WTC11 (cell line): ENCODE measurements at regions not wholly inside any gene's neighbourhood (a gene's known extent, or its start where the extent isn't known, plus 50 kb on each side); places are given as distances from the start of the nearest gene placed in this dataset.

Experiments
- ATAC-seq: fragments of 200-7000 bp; cut with Tn5 transposase; 2 replicates; pipeline ENCODE4 v1.10.0; 2021; ENCODE audit warnings: mild to moderate bottlenecking, moderate library complexity
- CTCF ChIA-PET: fragments of 300-600 bp; sonication (Branson Sonifier 250); formaldehyde crosslinking; loops from one replicate; lab custom pipeline; 2021; ENCODE audit warnings: antibody characterized with exemption; lab: Charles Lee
- POLR2A ChIA-PET: fragments of 350-600 bp; sonication (Branson Sonifier 250); formaldehyde crosslinking; loops from one replicate; lab custom pipeline; 2021; ENCODE audit warnings: antibody characterized with exemption; lab: Charles Lee
- DNase-seq: peaks from one replicate; pipeline ENCODE4 v3.0.0; 2021; ENCODE audit warnings: low spot score
- H3K27ac Mint-ChIP-seq: 2 replicates; pipeline ENCODE4 v1.8.0; 2021; ENCODE audit warnings: mixed read lengths
- H3K27me3 Mint-ChIP-seq: 2 replicates; pipeline ENCODE4 v1.8.0; 2021; ENCODE audit warnings: low read depth, mild to moderate bottlenecking, moderate library complexity, mixed read lengths
- H3K36me3 Mint-ChIP-seq: 2 replicates; pipeline ENCODE4 v1.8.0; 2021; ENCODE audit warnings: mixed read lengths
- H3K4me1 Mint-ChIP-seq: 2 replicates; pipeline ENCODE4 v1.8.0; 2022; ENCODE audit warnings: mixed read lengths
- H3K4me3 Mint-ChIP-seq: 2 replicates; pipeline ENCODE4 v1.8.0; 2021; ENCODE audit warnings: mild to moderate bottlenecking, moderate library complexity, mixed read lengths
- H3K9me3 Mint-ChIP-seq: 2 replicates; pipeline ENCODE4 v1.8.0; 2021; ENCODE audit warnings: mixed read lengths
- ARID4B ChIP-seq: sonication (generic); formaldehyde crosslinking; IDR thresholded peaks from 2 replicates; pipeline ENCODE4 v1.8.0; 2023; ENCODE audit warnings: missing genetic modification reagents, mild to moderate bottlenecking, borderline replicate concordance
- CTCF ChIP-seq: fragments of 200-600 bp; IDR thresholded peaks from 2 replicates; pipeline ENCODE4 v1.8.0; 2022; ENCODE audit warnings: antibody characterized with exemption
- ERG ChIP-seq: fragments of 250-450 bp; sonication (Bioruptor Pico); IDR thresholded peaks from 2 replicates; pipeline ENCODE4 v1.8.0; 2021; ENCODE audit warnings: mild to moderate bottlenecking
- ETV6 ChIP-seq: sonication (generic); formaldehyde crosslinking; IDR thresholded peaks from 2 replicates; pipeline ENCODE4 v1.8.1; 2022; ENCODE audit warnings: mild to moderate bottlenecking, missing genetic modification reagents
- GTF2I ChIP-seq: fragments of 250-450 bp; sonication (Bioruptor Pico); conservative IDR thresholded peaks from 2 replicates; pipeline ENCODE4 v1.4.0; 2021; ENCODE audit warnings: mild to moderate bottlenecking
- KAT7 ChIP-seq: sonication (generic); formaldehyde crosslinking; IDR thresholded peaks from 2 replicates; pipeline ENCODE4 v1.8.1; 2023; ENCODE audit warnings: missing genetic modification reagents, mild to moderate bottlenecking, borderline replicate concordance
- NFATC4 ChIP-seq: fragments of 250-450 bp; sonication (Bioruptor Pico); IDR thresholded peaks from 2 replicates; pipeline ENCODE4 v1.9.0; 2021; ENCODE audit warnings: mild to moderate bottlenecking
- NFE2L1 ChIP-seq: sonication (generic); formaldehyde crosslinking; IDR thresholded peaks from 2 replicates; pipeline ENCODE4 v1.8.1; 2023; ENCODE audit warnings: missing genetic modification reagents
- NR1H2 ChIP-seq: sonication (generic); formaldehyde crosslinking; IDR thresholded peaks from 2 replicates; pipeline ENCODE4 v1.9.0; 2021; ENCODE audit warnings: mild to moderate bottlenecking, moderate library complexity, missing genetic modification reagents
- RORB ChIP-seq: fragments of 250-450 bp; sonication (Bioruptor Pico); IDR thresholded peaks from 2 replicates; pipeline ENCODE4 v1.9.0; 2021; ENCODE audit warnings: mild to moderate bottlenecking
- SMAD3 ChIP-seq: sonication (generic); formaldehyde crosslinking; IDR thresholded peaks from 2 replicates; pipeline ENCODE4 v1.8.0; 2022; ENCODE audit warnings: missing genetic modification reagents, mild to moderate bottlenecking, borderline replicate concordance
- TEAD4 ChIP-seq: sonication (generic); formaldehyde crosslinking; IDR thresholded peaks from 2 replicates; pipeline ENCODE4 v1.8.0; 2022; ENCODE audit warnings: mild to moderate bottlenecking, missing genetic modification reagents
- ZBTB21 ChIP-seq: sonication (generic); formaldehyde crosslinking; IDR thresholded peaks from 2 replicates; pipeline ENCODE4 v1.8.1; 2023; ENCODE audit warnings: mild to moderate bottlenecking, missing genetic modification reagents, borderline replicate concordance
- ZBTB43 ChIP-seq: sonication (generic); formaldehyde crosslinking; IDR thresholded peaks from 2 replicates; pipeline ENCODE4 v1.8.1; 2023; ENCODE audit warnings: mild to moderate bottlenecking, missing genetic modification reagents
- ZMAT4 ChIP-seq: fragments of 250-450 bp; sonication (Bioruptor Pico); IDR thresholded peaks from 2 replicates; pipeline ENCODE4 v1.9.0; 2021; ENCODE audit warnings: mild to moderate bottlenecking
- ZNF121 ChIP-seq: sonication (generic); formaldehyde crosslinking; IDR thresholded peaks from 2 replicates; pipeline ENCODE4 v1.8.0; 2023; ENCODE audit warnings: missing genetic modification reagents
- ZNF219 ChIP-seq: sonication (generic); formaldehyde crosslinking; IDR thresholded peaks from 2 replicates; pipeline ENCODE4 v1.8.0; 2023; ENCODE audit warnings: missing genetic modification reagents, mild to moderate bottlenecking, borderline replicate concordance
- ZNF232 ChIP-seq: sonication (generic); formaldehyde crosslinking; IDR thresholded peaks from 2 replicates; pipeline ENCODE4 v1.8.0; 2022; ENCODE audit warnings: mild to moderate bottlenecking, missing genetic modification reagents
- ZNF425 ChIP-seq: fragments of 250-450 bp; sonication (Bioruptor Pico); conservative IDR thresholded peaks from 2 replicates; pipeline ENCODE4 v1.9.0; 2021; ENCODE audit warnings: mild to moderate bottlenecking
- TF ChIP-seq, protein P1 (sequence below): fragments of 250-450 bp; sonication (Bioruptor Pico); IDR thresholded peaks from 2 replicates; pipeline ENCODE4 v1.9.0; 2021; ENCODE audit warnings: moderate library complexity, mild to moderate bottlenecking, inconsistent platforms, borderline replicate concordance

- no peak for TF ChIP-seq ARID4B
- no peak for TF ChIP-seq ZBTB21
- no peak for TF ChIP-seq SMAD3 (CRISPR knock-in tag)
- no peak for TF ChIP-seq ETV6
- TF ChIP-seq, protein P1, sequence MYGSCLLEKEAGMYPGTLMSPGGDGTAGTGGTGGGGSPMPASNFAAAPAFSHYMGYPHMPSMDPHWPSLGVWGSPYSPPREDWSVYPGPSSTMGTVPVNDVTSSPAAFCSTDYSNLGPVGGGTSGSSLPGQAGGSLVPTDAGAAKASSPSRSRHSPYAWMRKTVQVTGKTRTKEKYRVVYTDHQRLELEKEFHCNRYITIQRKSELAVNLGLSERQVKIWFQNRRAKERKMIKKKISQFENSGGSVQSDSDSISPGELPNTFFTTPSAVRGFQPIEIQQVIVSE (CRISPR knock-in tag): no peak
- TF ChIP-seq KAT7: no peak
- no peak for TF ChIP-seq NFE2L1
- no peak for TF ChIP-seq ZNF121
- no peak for TF ChIP-seq ZNF425 (CRISPR knock-in tag)
- TF ChIP-seq, all 79 proteins: peak for 0
Observed at GRCh38 chr10:130956251-130956650, 355.3 kb downstream of the TCERG1L start (continued).

DNA sequence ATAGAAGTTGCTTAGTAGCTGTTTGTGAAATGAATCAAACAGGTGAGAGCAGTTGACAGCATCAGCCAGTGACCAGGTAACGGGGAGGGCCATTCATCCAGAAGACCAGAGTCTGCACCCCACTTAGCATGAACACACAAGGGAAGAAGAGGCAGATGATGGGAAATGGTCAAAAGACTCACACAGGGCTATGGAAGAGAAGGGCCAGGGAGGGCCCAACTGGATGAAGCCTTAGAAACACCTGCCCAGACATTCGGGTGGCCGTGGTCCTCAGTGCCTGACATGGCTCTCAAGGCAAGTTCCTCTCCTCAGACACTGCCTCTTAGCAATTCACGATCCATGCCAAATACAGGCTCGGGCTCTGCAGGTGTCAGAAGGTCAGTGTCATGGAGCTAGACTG, 354.1 kb downstream of the TCERG1L start:
- ChIA-PET CTCF (no interaction called here), POLR2A (no interaction called here)
- H3K27ac Mint-ChIP-seq: no peak overlapping the region
- no peak for ATAC-seq
- peaks cover 62% of the 10 kb centered on the region for H3K36me3 Mint-ChIP-seq
- no peaks in the 10 kb centered on the region for H3K4me1 Mint-ChIP-seq
- H3K27me3 Mint-ChIP-seq: no peaks in the 10 kb centered on the region; the same call in 1 of the 2 replicates
- TF ChIP-seq ZNF219 (CRISPR knock-in tag) (no peak), KAT7 (no peak), ZBTB43 (CRISPR knock-in tag) (no peak), ZNF232 (CRISPR knock-in tag) (no peak), NFATC4 (no peak), ZMAT4 (CRISPR knock-in tag) (no peak), CTCF (no peak), NR1H2 (CRISPR knock-in tag) (no peak), GTF2I (CRISPR knock-in tag) (no peak), TEAD4 (no peak), RORB (CRISPR knock-in tag) (no peak), ERG (CRISPR knock-in tag) (no peak)
- no peak overlapping the region for H3K4me3 Mint-ChIP-seq
- no peak for DNase-seq
- peaks cover 67% of the 10 kb centered on the region for H3K9me3 Mint-ChIP-seq
